ENCODE measurements at regions not wholly inside any gene's neighbourhood (a gene's known extent, or its start where the extent isn't known, plus 50 kb on each side); places are given as distances from the start of the nearest gene placed in this dataset.
"Not testable (repeated sequence)": the region's sequence is repeated elsewhere in the genome, so short reads cannot be mapped to it uniquely, and the experiment has no call there.

DNA sequence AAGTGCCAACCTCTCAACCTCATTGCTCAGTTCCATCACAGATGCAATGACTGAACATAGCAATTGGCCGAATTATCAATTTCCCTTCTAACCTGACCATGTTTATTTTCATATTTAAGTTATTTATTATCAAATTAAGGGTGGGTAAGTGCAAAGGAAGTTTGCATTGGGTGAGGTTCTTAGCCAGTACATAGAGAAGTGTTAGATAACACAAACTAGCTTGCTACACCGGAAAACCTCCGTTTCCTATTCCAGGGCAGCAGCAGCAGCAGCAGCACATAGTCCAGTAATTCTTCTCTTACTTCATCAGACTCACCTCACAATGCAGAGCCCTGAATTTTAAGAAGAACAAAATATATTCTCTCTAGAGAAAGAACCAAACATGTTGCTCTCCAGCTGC is 200.5 kb upstream of the OR4E1 start:
- no peak for DNase-seq

GRCh38 chr14:21868442-21869046 is 194.9 kb upstream of the OR4E1 start:
- peak; percentile 50 for DNase-seq

- DNase-seq = no peak
Measured at GRCh38 chr14:21867541-21867940, 193.9 kb upstream of the OR4E1 start.

GRCh38 chr14:21866479-21866878 is 192.9 kb upstream of the OR4E1 start:
- DNase-seq = no peak

- DNase-seq = no peak
Measured at GRCh38 chr14:21863289-21863688, 189.7 kb upstream of the OR4E1 start.

- no peak for DNase-seq
Measured at GRCh38 chr14:21861153-21861552, 187.5 kb upstream of the OR4E1 start.

- DNase-seq = peak; percentile 3
Measured at GRCh38 chr14:21860172-21860571, 186.6 kb upstream of the OR4E1 start.

GRCh38 chr14:21852775-21853174 is 179.2 kb upstream of the OR4E1 start:
- no peak for DNase-seq

- peak; percentile 2 for DNase-seq
Measured at GRCh38 chr14:21852061-21852664, 178.5 kb upstream of the OR4E1 start.

DNA sequence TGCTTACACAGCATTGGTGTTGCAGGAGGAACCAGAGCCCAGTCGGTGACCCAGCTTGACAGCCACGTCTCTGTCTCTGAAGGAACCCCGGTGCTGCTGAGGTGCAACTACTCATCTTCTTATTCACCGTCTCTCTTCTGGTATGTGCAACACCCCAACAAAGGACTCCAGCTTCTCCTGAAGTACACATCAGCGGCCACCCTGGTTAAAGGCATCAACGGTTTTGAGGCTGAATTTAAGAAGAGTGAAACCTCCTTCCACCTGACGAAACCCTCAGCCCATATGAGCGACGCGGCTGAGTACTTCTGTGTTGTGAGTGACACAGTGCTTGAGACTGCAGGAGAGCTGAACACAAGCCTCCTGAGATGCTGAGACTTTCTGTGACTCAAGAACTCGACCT is 173.3 kb upstream of the OR4E1 start:
- not testable (repeated sequence) for DNase-seq

GRCh38 chr14:21846227-21846885 is 172.7 kb upstream of the OR4E1 start:
- DNase-seq = peak; percentile 20

DNA sequence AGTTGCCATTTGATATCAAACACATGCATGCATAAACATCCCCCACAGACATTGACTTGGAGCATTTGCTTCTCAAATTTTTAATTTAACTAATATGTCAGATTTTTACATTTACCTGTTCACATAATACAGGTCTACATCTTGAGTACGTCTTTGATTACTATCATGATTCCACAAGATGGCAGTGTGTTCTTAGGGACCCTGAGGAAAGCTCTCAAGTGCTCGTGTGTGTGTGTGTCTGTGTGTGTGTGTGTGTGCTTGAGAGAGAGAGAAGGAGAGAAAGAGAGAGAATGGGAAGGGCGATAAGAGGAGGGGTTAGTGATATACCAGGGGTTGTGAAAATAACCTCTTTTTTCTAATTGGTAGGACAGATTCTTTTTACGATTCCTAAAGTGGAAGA is 167.1 kb upstream of the OR4E1 start:
- no peak for DNase-seq

GRCh38 chr14:21833836-21834235 is 160.2 kb upstream of the OR4E1 start:
- DNase-seq = no peak

DNA sequence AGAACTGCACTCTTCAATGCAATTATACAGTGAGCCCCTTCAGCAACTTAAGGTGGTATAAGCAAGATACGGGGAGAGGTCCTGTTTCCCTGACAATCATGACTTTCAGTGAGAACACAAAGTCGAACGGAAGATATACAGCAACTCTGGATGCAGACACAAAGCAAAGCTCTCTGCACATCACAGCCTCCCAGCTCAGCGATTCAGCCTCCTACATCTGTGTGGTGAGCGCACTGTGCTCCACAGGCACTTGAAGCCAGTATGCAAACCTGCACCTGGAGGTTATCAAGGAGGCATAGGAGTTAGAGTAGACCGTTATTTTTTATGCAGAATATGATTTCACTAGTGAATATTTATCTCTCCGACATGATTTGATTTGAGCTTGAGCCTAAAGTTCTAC is 152.2 kb upstream of the OR4E1 start:
- no peak for DNase-seq

DNA sequence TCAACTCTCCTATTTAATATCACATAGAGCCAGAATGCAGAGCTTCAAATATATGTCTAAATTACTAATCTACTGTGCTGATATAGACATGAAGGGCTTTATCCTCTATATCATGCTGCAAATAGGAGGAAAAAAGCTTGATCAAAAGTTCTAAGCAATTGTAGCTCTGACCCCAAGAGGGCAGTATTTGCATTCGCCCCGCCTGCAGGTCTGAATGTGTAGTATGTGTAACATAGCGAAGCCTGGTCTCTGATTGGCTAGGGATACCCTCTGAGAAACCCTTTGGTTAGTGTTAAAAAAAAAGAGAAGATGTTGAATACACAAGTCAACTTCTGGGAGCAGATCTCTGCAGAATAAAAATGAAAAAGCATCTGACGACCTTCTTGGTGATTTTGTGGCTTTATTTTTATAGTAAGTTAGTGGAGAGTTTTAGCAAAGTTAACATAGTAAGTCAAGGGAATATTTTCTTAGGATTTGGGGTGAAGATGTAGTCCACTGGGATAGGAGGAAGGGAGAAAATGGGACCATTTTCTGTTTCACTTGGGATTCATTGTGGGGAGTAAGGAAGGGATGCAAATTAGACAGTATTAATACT is 151.6 kb upstream of the OR4E1 start:
- DNase-seq = peak; percentile 2

DNA sequence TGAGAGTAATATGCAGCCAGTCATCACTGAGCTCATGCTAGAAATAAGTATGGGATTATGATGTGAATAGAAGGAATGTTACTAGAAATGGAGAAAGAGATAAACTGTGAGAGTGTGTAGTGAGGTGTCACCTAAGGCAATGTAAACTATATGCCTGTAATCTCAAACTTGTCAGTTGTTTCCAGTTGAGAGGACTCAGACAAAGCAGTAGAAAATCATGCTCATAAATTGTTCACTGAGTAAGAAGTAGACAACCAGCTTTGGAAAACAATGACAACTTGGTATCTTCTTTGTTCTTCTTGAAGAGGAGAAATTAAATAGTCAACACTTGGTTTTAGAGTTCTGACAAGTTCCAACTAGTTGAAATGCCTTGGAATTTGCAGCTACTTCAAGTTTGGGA is 148.5 kb upstream of the OR4E1 start:
- no peak for DNase-seq

DNA sequence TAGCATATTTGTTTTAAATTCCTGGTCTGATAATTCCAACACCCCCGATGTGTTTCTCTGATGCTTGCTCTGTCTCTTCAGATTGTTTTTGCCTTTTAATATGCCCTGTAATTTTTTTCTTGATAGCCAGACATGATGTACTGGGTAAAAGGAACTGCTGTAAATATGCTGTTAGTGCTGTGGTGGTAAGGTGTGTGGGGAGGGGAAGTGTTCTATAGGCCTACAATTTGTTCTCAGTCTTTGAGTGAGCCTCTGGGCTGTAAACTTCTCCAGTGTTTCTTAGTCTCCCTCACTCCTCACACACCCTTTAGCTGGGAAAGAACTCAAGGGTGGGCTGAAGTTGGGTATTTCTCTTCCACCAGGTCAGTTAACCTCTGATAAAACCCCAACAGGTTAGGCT is 147.0 kb upstream of the OR4E1 start:
- no peak for DNase-seq

DNA sequence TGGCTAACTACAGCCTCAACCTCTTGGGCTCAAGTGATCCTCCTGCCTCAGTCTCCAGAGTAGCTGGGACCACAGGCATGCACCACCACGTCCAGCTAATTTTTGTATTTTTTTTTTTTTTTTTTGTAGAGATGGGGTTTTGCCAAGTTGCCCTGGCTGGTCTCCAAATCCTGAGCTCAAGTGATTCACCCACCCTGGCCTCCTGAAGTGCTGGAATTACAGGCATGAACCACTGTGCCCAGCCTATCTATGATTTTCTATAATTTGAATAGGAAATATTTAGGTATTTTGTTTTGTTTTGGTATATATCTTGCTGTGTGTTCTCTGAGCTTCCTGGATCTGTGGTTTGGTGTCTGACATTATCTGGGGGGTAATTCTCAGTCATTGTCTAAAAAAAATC is 146.3 kb upstream of the OR4E1 start:
- DNase-seq = not testable (repeated sequence)

GRCh38 chr14:21817010-21817409 is 143.4 kb upstream of the OR4E1 start:
- DNase-seq = not testable (repeated sequence)

DNA sequence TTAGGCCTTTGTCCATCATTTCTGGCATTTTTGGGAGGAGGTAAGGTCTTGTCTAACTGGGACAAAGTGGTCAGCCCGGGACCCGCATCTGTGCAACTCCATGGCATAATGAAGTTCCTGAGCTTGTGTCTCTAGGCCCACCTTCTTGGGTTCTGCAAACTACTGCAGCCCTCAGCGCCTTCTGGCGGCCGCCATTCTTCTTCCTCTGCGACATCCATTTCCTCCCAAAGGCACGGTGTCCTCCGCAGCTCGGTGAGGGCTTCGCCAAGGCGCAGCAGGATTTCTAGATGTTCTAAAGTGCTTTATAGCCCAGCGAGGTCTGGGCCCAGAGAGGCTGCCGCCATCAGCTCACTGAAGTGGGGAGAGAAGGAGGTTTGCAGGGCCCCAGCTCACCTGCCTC is 134.4 kb upstream of the OR4E1 start:
- no peak for DNase-seq

- DNase-seq = no peak
Measured at GRCh38 chr14:21804981-21805380, 131.4 kb upstream of the OR4E1 start.

- DNase-seq = no peak
Measured at GRCh38 chr14:21802441-21802840, 128.8 kb upstream of the OR4E1 start.

- no peak for DNase-seq
Measured at GRCh38 chr14:21796916-21797315, 123.3 kb upstream of the OR4E1 start.

- DNase-seq = no peak
Measured at GRCh38 chr14:21795456-21795855, 121.8 kb upstream of the OR4E1 start.
